SKM-1 treated with dmso at 0.1 percent for 144 hours (cell line): ENCODE measurements at regions not wholly inside any gene's neighbourhood (a gene's known extent, or its start where the extent isn't known, plus 50 kb on each side); places are given as distances from the start of the nearest gene placed in this dataset.
"Not testable (repeated sequence)": the region's sequence is repeated elsewhere in the genome, so short reads cannot be mapped to it uniquely, and the experiment has no call there.

Source experiments
- DNase-seq: peaks from one replicate; lab custom pipeline; 2025; ENCODE audit not compliant: unreplicated experiment; lab: John Stamatoyannopoulos, UW

- DNase-seq, result no peak
These were observed 1109.2 kb downstream of the GATA3 start for GRCh38 chr10:9163699-9164098.

GRCh38 chr10:9166770-9167169, 1112.3 kb downstream of the GATA3 start:
- DNase-seq, result no peak

GRCh38 chr10:9172276-9172675, 1117.8 kb downstream of the GATA3 start:
- no peak for DNase-seq

- no peak for DNase-seq
These were observed 1120.7 kb downstream of the GATA3 start for GRCh38 chr10:9175200-9175599.

GRCh38 chr10:9183197-9183880, 1128.9 kb downstream of the GATA3 start:
- not testable (repeated sequence) for DNase-seq

- no peak for DNase-seq
These were observed 1133.7 kb downstream of the GATA3 start for GRCh38 chr10:9188022-9188810.

GRCh38 chr10:9189448-9189847, 1135.0 kb downstream of the GATA3 start:
- no peak for DNase-seq

GRCh38 chr10:9193120-9193519, 1138.6 kb downstream of the GATA3 start:
- DNase-seq, result no peak

- DNase-seq, result no peak
These were observed 1140.9 kb downstream of the GATA3 start for GRCh38 chr10:9195385-9195784.

GRCh38 chr10:9198611-9199010, 1144.1 kb downstream of the GATA3 start:
- no peak for DNase-seq

GRCh38 chr10:9205558-9205957, 1151.1 kb downstream of the GATA3 start:
- DNase-seq, result no peak

- DNase-seq, result peak; percentile 11
These were observed 1154.8 kb downstream of the GATA3 start for GRCh38 chr10:9209105-9209798.

- DNase-seq, result no peak
These were observed 1156.7 kb downstream of the GATA3 start for GRCh38 chr10:9211228-9211627.

GRCh38 chr10:9214618-9215017, 1160.1 kb downstream of the GATA3 start:
- DNase-seq, result no peak

GRCh38 chr10:9215121-9215520, 1160.6 kb downstream of the GATA3 start:
- DNase-seq, result no peak

GRCh38 chr10:9219860-9220259, 1165.4 kb downstream of the GATA3 start:
- DNase-seq, result no peak

- no peak for DNase-seq
These were observed 1168.4 kb downstream of the GATA3 start for GRCh38 chr10:9222917-9223316.

GRCh38 chr10:9227679-9228365, 1173.3 kb downstream of the GATA3 start:
- DNase-seq, result no peak

- DNase-seq, result no peak
These were observed 1174.3 kb downstream of the GATA3 start for GRCh38 chr10:9228771-9229170.

- DNase-seq, result no peak
These were observed 1175.3 kb downstream of the GATA3 start for GRCh38 chr10:9229702-9230244.

GRCh38 chr10:9230625-9231024, 1176.1 kb downstream of the GATA3 start:
- DNase-seq, result no peak
